ENCODE measurements at regions not wholly inside any gene's neighbourhood (a gene's known extent, or its start where the extent isn't known, plus 50 kb on each side); places are given as distances from the start of the nearest gene placed in this dataset.

- H3K36me3 ChIP-seq (ENCODE audit: control insufficient read depth in 2 of 2, insufficient read depth in 2 of 2, low read length in 1 of 2): no peaks in the 10 kb centered on the region
- no peaks in the 10 kb centered on the region for H3K27me3 ChIP-seq (ENCODE audit: control insufficient read depth in 1 of 2, insufficient read depth in 2 of 2, low read length in 2 of 2)
- no peaks in the 10 kb centered on the region for H3K4me1 ChIP-seq (ENCODE audit: control insufficient read depth in 2 of 2, insufficient read depth in 2 of 2, low read length in 1 of 2)
- H3K4me3 ChIP-seq (ENCODE audit: low read depth in 1 of 2, low read length in 2 of 2): no peak overlapping the region
- no peak overlapping the region for H3K27ac ChIP-seq (ENCODE audit: low read depth in 2 of 2, low read length in 1 of 2)
- H3K9me3 ChIP-seq (ENCODE audit: control insufficient read depth in 2 of 2, insufficient read depth in 1 of 2, low read depth in 1 of 2, low read length in 1 of 2): no peaks in the 10 kb centered on the region
- WGBS, 2 donors: 37 to 57% methylated on average over 1 of the region's 1 CpG
Measured at GRCh38 chr2:107385921-107386320, 440.8 kb upstream of the RGPD4 start.

GRCh38 chr2:107392241-107392704 lies 434.4 kb upstream of the RGPD4 start:
- Histone ChIP-seq H3K27ac (ENCODE audit: low read depth in 2 of 2, low read length in 1 of 2) (no peak overlapping the region), H3K4me1 (ENCODE audit: control insufficient read depth in 2 of 2, insufficient read depth in 2 of 2, low read length in 1 of 2) (no peaks in the 10 kb centered on the region), H3K27me3 (ENCODE audit: control insufficient read depth in 1 of 2, insufficient read depth in 2 of 2, low read length in 2 of 2) (no peaks in the 10 kb centered on the region), H3K4me3 (ENCODE audit: low read depth in 1 of 2, low read length in 2 of 2) (no peak overlapping the region), H3K9me3 (ENCODE audit: control insufficient read depth in 2 of 2, insufficient read depth in 1 of 2, low read depth in 1 of 2, low read length in 1 of 2) (no peaks in the 10 kb centered on the region), H3K36me3 (ENCODE audit: control insufficient read depth in 2 of 2, insufficient read depth in 2 of 2, low read length in 1 of 2) (no peaks in the 10 kb centered on the region)
- WGBS, 2 donors: 93 to 95% methylated on average over 32 of the region's 32 CpGs

- Histone ChIP-seq H3K4me1 (ENCODE audit: control insufficient read depth in 2 of 2, insufficient read depth in 2 of 2, low read length in 1 of 2) (no peaks in the 10 kb centered on the region), H3K27me3 (ENCODE audit: control insufficient read depth in 1 of 2, insufficient read depth in 2 of 2, low read length in 2 of 2) (no peaks in the 10 kb centered on the region), H3K36me3 (ENCODE audit: control insufficient read depth in 2 of 2, insufficient read depth in 2 of 2, low read length in 1 of 2) (no peaks in the 10 kb centered on the region), H3K9me3 (ENCODE audit: control insufficient read depth in 2 of 2, insufficient read depth in 1 of 2, low read depth in 1 of 2, low read length in 1 of 2) (no peaks in the 10 kb centered on the region), H3K4me3 (ENCODE audit: low read depth in 1 of 2, low read length in 2 of 2) (no peak overlapping the region), H3K27ac (ENCODE audit: low read depth in 2 of 2, low read length in 1 of 2) (no peak overlapping the region)
Measured at GRCh38 chr2:107393516-107393915, 433.2 kb upstream of the RGPD4 start.

- H3K27ac ChIP-seq (ENCODE audit: low read depth in 2 of 2, low read length in 1 of 2): no peak overlapping the region
- no peak overlapping the region for H3K4me3 ChIP-seq (ENCODE audit: low read depth in 1 of 2, low read length in 2 of 2)
- no peaks in the 10 kb centered on the region for H3K27me3 ChIP-seq (ENCODE audit: control insufficient read depth in 1 of 2, insufficient read depth in 2 of 2, low read length in 2 of 2)
- no peaks in the 10 kb centered on the region for H3K4me1 ChIP-seq (ENCODE audit: control insufficient read depth in 2 of 2, insufficient read depth in 2 of 2, low read length in 1 of 2)
- WGBS, 2 donors: 98 to 100% methylated on average over 1 of the region's 1 CpG
- no peaks in the 10 kb centered on the region for H3K9me3 ChIP-seq (ENCODE audit: control insufficient read depth in 2 of 2, insufficient read depth in 1 of 2, low read depth in 1 of 2, low read length in 1 of 2)
- no peaks in the 10 kb centered on the region for H3K36me3 ChIP-seq (ENCODE audit: control insufficient read depth in 2 of 2, insufficient read depth in 2 of 2, low read length in 1 of 2)
Measured at GRCh38 chr2:107398683-107399082, 428.0 kb upstream of the RGPD4 start.

GRCh38 chr2:107402330-107402729 lies 424.4 kb upstream of the RGPD4 start:
- WGBS, 2 donors: 62 to 63% methylated on average over 3 of the region's 3 CpGs
- no peak overlapping the region for H3K4me3 ChIP-seq (ENCODE audit: low read depth in 1 of 2, low read length in 2 of 2)
- H3K27ac ChIP-seq (ENCODE audit: low read depth in 2 of 2, low read length in 1 of 2): no peak overlapping the region
- H3K36me3 ChIP-seq (ENCODE audit: control insufficient read depth in 2 of 2, insufficient read depth in 2 of 2, low read length in 1 of 2): no peaks in the 10 kb centered on the region
- no peaks in the 10 kb centered on the region for H3K4me1 ChIP-seq (ENCODE audit: control insufficient read depth in 2 of 2, insufficient read depth in 2 of 2, low read length in 1 of 2)
- no peaks in the 10 kb centered on the region for H3K27me3 ChIP-seq (ENCODE audit: control insufficient read depth in 1 of 2, insufficient read depth in 2 of 2, low read length in 2 of 2)
- H3K9me3 ChIP-seq (ENCODE audit: control insufficient read depth in 2 of 2, insufficient read depth in 1 of 2, low read depth in 1 of 2, low read length in 1 of 2): no peaks in the 10 kb centered on the region

GRCh38 chr2:107405261-107405660 lies 421.4 kb upstream of the RGPD4 start:
- Histone ChIP-seq H3K36me3 (ENCODE audit: control insufficient read depth in 2 of 2, insufficient read depth in 2 of 2, low read length in 1 of 2) (no peaks in the 10 kb centered on the region), H3K27me3 (ENCODE audit: control insufficient read depth in 1 of 2, insufficient read depth in 2 of 2, low read length in 2 of 2) (no peaks in the 10 kb centered on the region), H3K9me3 (ENCODE audit: control insufficient read depth in 2 of 2, insufficient read depth in 1 of 2, low read depth in 1 of 2, low read length in 1 of 2) (no peaks in the 10 kb centered on the region), H3K4me3 (ENCODE audit: low read depth in 1 of 2, low read length in 2 of 2) (no peak overlapping the region), H3K4me1 (ENCODE audit: control insufficient read depth in 2 of 2, insufficient read depth in 2 of 2, low read length in 1 of 2) (no peaks in the 10 kb centered on the region), H3K27ac (ENCODE audit: low read depth in 2 of 2, low read length in 1 of 2) (no peak overlapping the region)
- 63 to 80% methylated on average over 2 of the region's 2 CpGs for whole genome bisulfite sequencing, 2 donors

- WGBS, 2 donors: 38 to 55% methylated on average over 3 of the region's 3 CpGs
- H3K4me3 ChIP-seq (ENCODE audit: low read depth in 1 of 2, low read length in 2 of 2): no peak overlapping the region
- no peaks in the 10 kb centered on the region for H3K9me3 ChIP-seq (ENCODE audit: control insufficient read depth in 2 of 2, insufficient read depth in 1 of 2, low read depth in 1 of 2, low read length in 1 of 2)
- no peaks in the 10 kb centered on the region for H3K4me1 ChIP-seq (ENCODE audit: control insufficient read depth in 2 of 2, insufficient read depth in 2 of 2, low read length in 1 of 2)
- no peak overlapping the region for H3K27ac ChIP-seq (ENCODE audit: low read depth in 2 of 2, low read length in 1 of 2)
- no peaks in the 10 kb centered on the region for H3K27me3 ChIP-seq (ENCODE audit: control insufficient read depth in 1 of 2, insufficient read depth in 2 of 2, low read length in 2 of 2)
- no peaks in the 10 kb centered on the region for H3K36me3 ChIP-seq (ENCODE audit: control insufficient read depth in 2 of 2, insufficient read depth in 2 of 2, low read length in 1 of 2)
Measured at GRCh38 chr2:107407017-107407416, 419.7 kb upstream of the RGPD4 start.

- H3K4me3 ChIP-seq (ENCODE audit: low read depth in 1 of 2, low read length in 2 of 2): no peak overlapping the region
- H3K27ac ChIP-seq (ENCODE audit: low read depth in 2 of 2, low read length in 1 of 2): no peak overlapping the region
- H3K9me3 ChIP-seq (ENCODE audit: control insufficient read depth in 2 of 2, insufficient read depth in 1 of 2, low read depth in 1 of 2, low read length in 1 of 2): no peaks in the 10 kb centered on the region
- no peaks in the 10 kb centered on the region for H3K4me1 ChIP-seq (ENCODE audit: control insufficient read depth in 2 of 2, insufficient read depth in 2 of 2, low read length in 1 of 2)
- 51 to 78% methylated on average over 2 of the region's 2 CpGs for WGBS, 2 donors
- no peaks in the 10 kb centered on the region for H3K27me3 ChIP-seq (ENCODE audit: control insufficient read depth in 1 of 2, insufficient read depth in 2 of 2, low read length in 2 of 2)
- no peaks in the 10 kb centered on the region for H3K36me3 ChIP-seq (ENCODE audit: control insufficient read depth in 2 of 2, insufficient read depth in 2 of 2, low read length in 1 of 2)
Measured at GRCh38 chr2:107407974-107408373, 418.7 kb upstream of the RGPD4 start.

- H3K36me3 ChIP-seq (ENCODE audit: control insufficient read depth in 2 of 2, insufficient read depth in 2 of 2, low read length in 1 of 2): no peaks in the 10 kb centered on the region
- no peaks in the 10 kb centered on the region for H3K4me1 ChIP-seq (ENCODE audit: control insufficient read depth in 2 of 2, insufficient read depth in 2 of 2, low read length in 1 of 2)
- no peak overlapping the region for H3K4me3 ChIP-seq (ENCODE audit: low read depth in 1 of 2, low read length in 2 of 2)
- WGBS, 2 donors: 65 to 68% methylated on average over 2 of the region's 2 CpGs
- H3K27ac ChIP-seq (ENCODE audit: low read depth in 2 of 2, low read length in 1 of 2): no peak overlapping the region
- no peaks in the 10 kb centered on the region for H3K9me3 ChIP-seq (ENCODE audit: control insufficient read depth in 2 of 2, insufficient read depth in 1 of 2, low read depth in 1 of 2, low read length in 1 of 2)
- H3K27me3 ChIP-seq (ENCODE audit: control insufficient read depth in 1 of 2, insufficient read depth in 2 of 2, low read length in 2 of 2): no peaks in the 10 kb centered on the region
Measured at GRCh38 chr2:107411267-107411666, 415.4 kb upstream of the RGPD4 start.

- Histone ChIP-seq H3K4me3 (ENCODE audit: low read depth in 1 of 2, low read length in 2 of 2) (no peak overlapping the region), H3K36me3 (ENCODE audit: control insufficient read depth in 2 of 2, insufficient read depth in 2 of 2, low read length in 1 of 2) (no peaks in the 10 kb centered on the region), H3K4me1 (ENCODE audit: control insufficient read depth in 2 of 2, insufficient read depth in 2 of 2, low read length in 1 of 2) (no peaks in the 10 kb centered on the region), H3K9me3 (ENCODE audit: control insufficient read depth in 2 of 2, insufficient read depth in 1 of 2, low read depth in 1 of 2, low read length in 1 of 2) (no peaks in the 10 kb centered on the region), H3K27ac (ENCODE audit: low read depth in 2 of 2, low read length in 1 of 2) (no peak overlapping the region), H3K27me3 (ENCODE audit: control insufficient read depth in 1 of 2, insufficient read depth in 2 of 2, low read length in 2 of 2) (no peaks in the 10 kb centered on the region)
- WGBS, 2 donors: 74% methylated on average over 6 of the region's 6 CpGs
Measured at GRCh38 chr2:107412209-107412904, 414.3 kb upstream of the RGPD4 start.
